ENCODE measurements at regions not wholly inside any gene's neighbourhood (a gene's known extent, or its start where the extent isn't known, plus 50 kb on each side); places are given as distances from the start of the nearest gene placed in this dataset.

GRCh38 chr7:108659867-108660266, 90.2 kb downstream of the DNAJB9 start:
- TF ChIP-seq POLR2A (IDR thresholded peaks at IDR 0.05; ENCODE audit: low read depth) (no peak), EP300 (IDR thresholded peaks at IDR 0.05) (no peak), CTCF (IDR thresholded peaks at IDR 0.05) (no peak), POLR2AphosphoS5 (IDR thresholded peaks at IDR 0.05) (no peak)
- no peak for DNase-seq (ENCODE audit: extremely low spot score)
- WGBS: 51% methylated on average over 2 of the region's 2 CpGs
- no peak overlapping the region for H3K4me3 ChIP-seq
- no peaks in the 10 kb centered on the region for H3K9me3 ChIP-seq
- H3K36me3 ChIP-seq: no peaks in the 10 kb centered on the region
- H3K27ac ChIP-seq (replicated peaks in 1 of 4): no peak overlapping the region
- no peaks in the 10 kb centered on the region for H3K4me1 ChIP-seq
- no peaks in the 10 kb centered on the region for H3K27me3 ChIP-seq
- intact Hi-C loops (cut with DNase I): no loop called here

GRCh38 chr7:108660465-108660864, 90.8 kb downstream of the DNAJB9 start:
- intact Hi-C loops (cut with DNase I): no loop called here
- no peak overlapping the region for H3K27ac ChIP-seq (replicated peaks in 1 of 4)
- no peaks in the 10 kb centered on the region for H3K4me1 ChIP-seq
- no peaks in the 10 kb centered on the region for H3K9me3 ChIP-seq
- H3K4me3 ChIP-seq: no peak overlapping the region
- DNase-seq (ENCODE audit: extremely low spot score): no peak
- 60% methylated on average over 3 of the region's 3 CpGs for WGBS
- TF ChIP-seq POLR2AphosphoS5 (IDR thresholded peaks at IDR 0.05) (no peak), CTCF (IDR thresholded peaks at IDR 0.05) (peak in 1 of 3 experiments; percentile 11)
- H3K36me3 ChIP-seq: no peaks in the 10 kb centered on the region
- no peaks in the 10 kb centered on the region for H3K27me3 ChIP-seq

GRCh38 chr7:108662783-108663362, 93.2 kb downstream of the DNAJB9 start:
- H3K9me3 ChIP-seq: no peaks in the 10 kb centered on the region
- DNase-seq (ENCODE audit: extremely low spot score): no peak
- H3K4me1 ChIP-seq: no peaks in the 10 kb centered on the region
- H3K27ac ChIP-seq (replicated peaks in 1 of 4): no peak overlapping the region
- 62% methylated on average over 4 of the region's 4 CpGs for WGBS
- TF ChIP-seq EP300 (IDR thresholded peaks at IDR 0.05): no peak
- TF ChIP-seq CTCF (IDR thresholded peaks at IDR 0.05): no peak
- TF ChIP-seq POLR2AphosphoS5 (IDR thresholded peaks at IDR 0.05): no peak
- TF ChIP-seq POLR2A (IDR thresholded peaks at IDR 0.05; ENCODE audit: low read depth): no peak
- intact Hi-C loops (cut with DNase I): no loop called here
- H3K36me3 ChIP-seq: no peaks in the 10 kb centered on the region
- no peaks in the 10 kb centered on the region for H3K27me3 ChIP-seq
- no peak overlapping the region for H3K4me3 ChIP-seq

GRCh38 chr7:108663701-108664100, 94.0 kb downstream of the DNAJB9 start:
- Histone ChIP-seq H3K9me3 (no peaks in the 10 kb centered on the region), H3K36me3 (no peaks in the 10 kb centered on the region), H3K27me3 (no peaks in the 10 kb centered on the region), H3K4me3 (no peak overlapping the region), H3K27ac (replicated peaks in 1 of 4) (no peak overlapping the region), H3K4me1 (no peaks in the 10 kb centered on the region)
- intact Hi-C loops (cut with DNase I): no loop called here
- 91% methylated on average over 3 of the region's 3 CpGs for WGBS
- TF ChIP-seq CTCF (IDR thresholded peaks at IDR 0.05): no peak
- no peak for TF ChIP-seq POLR2AphosphoS5 (IDR thresholded peaks at IDR 0.05)
- TF ChIP-seq POLR2A (IDR thresholded peaks at IDR 0.05; ENCODE audit: low read depth): no peak
- no peak for TF ChIP-seq EP300 (IDR thresholded peaks at IDR 0.05)
- no peak for DNase-seq (ENCODE audit: extremely low spot score)

GRCh38 chr7:108667216-108667615, 97.5 kb downstream of the DNAJB9 start:
- 63% methylated on average over 2 of the region's 2 CpGs for WGBS
- Histone ChIP-seq H3K9me3 (peaks cover 0 to 9% (median 0%) of the 10 kb centered on the region in 4 donors), H3K4me1 (no peaks in the 10 kb centered on the region), H3K27ac (replicated peaks in 1 of 4) (no peak overlapping the region), H3K36me3 (no peaks in the 10 kb centered on the region), H3K4me3 (no peak overlapping the region), H3K27me3 (no peaks in the 10 kb centered on the region)
- intact Hi-C loops (cut with DNase I): no loop called here
- DNase-seq (ENCODE audit: extremely low spot score): no peak
- TF ChIP-seq CTCF (IDR thresholded peaks at IDR 0.05) (no peak), EP300 (IDR thresholded peaks at IDR 0.05) (no peak), POLR2AphosphoS5 (IDR thresholded peaks at IDR 0.05) (no peak), POLR2A (IDR thresholded peaks at IDR 0.05; ENCODE audit: low read depth) (no peak)

Data from esophagus muscularis mucosa (tissue), 4 donors.